HG03159 (cell line): ENCODE measurements at regions not wholly inside any gene's neighbourhood (a gene's known extent, or its start where the extent isn't known, plus 50 kb on each side); places are given as distances from the start of the nearest gene placed in this dataset.

Experiments used
- ATAC-seq: cut with Tn5 transposase; IDR thresholded peaks from one replicate; pipeline ENCODE4 v1.9.1; 2021; ENCODE audit warnings: mild to moderate bottlenecking, moderate library complexity; ENCODE audit not compliant: unreplicated experiment

DNA sequence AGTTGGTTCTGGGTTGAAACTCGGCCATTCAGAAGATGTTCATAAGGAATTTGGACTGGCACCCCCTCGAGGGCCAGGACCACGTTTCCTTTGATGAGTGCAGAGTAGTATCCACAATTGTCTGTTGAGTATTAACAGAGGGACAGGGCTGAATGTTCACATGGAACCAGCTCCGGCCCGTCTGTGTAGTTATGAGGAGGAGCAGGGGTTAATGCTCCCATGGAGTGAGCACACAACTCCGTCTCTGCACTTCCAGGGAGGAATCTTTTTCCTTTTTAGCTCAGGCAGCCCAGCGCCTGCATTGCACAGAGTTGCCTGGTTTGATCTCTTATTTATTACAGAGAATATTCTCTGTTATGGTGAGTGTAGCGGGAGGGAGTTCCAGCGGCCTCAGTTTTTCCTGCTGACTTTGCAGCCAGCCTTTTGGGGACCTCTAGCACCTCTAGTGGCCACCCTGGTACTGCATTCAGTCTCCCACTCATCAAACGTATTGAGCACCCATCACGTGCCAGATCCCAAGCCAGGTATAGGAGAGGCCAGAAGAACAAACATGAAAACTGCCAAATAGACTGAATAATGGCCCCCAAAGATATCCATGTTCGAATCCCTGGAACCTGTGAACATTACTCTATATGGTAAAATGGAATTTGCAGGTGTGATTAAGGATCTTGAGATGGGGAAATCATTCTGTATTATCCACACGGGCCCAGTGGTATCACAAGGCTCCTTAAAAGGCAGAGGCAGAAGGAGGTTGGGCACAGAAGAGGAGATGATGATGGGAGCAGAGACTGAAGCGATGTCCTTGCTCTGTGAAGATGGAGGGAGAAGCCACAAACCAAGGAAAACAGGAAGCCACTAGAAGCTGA is 167.7 kb upstream of the CSF3R start:
- no peak for ATAC-seq

GRCh38 chr1:36645867-36646266 is 163.2 kb upstream of the CSF3R start:
- no peak for ATAC-seq

DNA sequence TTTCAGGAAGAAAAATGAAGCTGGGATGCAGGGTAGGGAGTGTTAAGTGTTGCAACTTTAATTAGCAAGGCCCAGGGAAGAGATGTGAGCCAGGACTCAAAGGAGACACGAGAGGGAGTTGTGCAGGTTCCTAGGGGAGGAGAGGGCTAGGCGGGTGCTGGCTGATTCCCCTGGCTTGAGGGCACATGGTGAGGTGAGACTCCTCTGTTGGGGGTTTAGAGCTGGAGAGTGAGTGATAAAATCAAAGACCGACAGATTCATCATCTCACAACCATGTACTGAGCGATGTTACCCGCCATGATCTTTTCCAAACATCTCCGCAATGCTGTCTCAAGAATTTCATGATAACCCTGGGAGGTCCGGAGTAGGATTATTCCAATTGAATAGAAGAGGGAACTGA is 161.8 kb upstream of the CSF3R start:
- ATAC-seq, result no peak

DNA sequence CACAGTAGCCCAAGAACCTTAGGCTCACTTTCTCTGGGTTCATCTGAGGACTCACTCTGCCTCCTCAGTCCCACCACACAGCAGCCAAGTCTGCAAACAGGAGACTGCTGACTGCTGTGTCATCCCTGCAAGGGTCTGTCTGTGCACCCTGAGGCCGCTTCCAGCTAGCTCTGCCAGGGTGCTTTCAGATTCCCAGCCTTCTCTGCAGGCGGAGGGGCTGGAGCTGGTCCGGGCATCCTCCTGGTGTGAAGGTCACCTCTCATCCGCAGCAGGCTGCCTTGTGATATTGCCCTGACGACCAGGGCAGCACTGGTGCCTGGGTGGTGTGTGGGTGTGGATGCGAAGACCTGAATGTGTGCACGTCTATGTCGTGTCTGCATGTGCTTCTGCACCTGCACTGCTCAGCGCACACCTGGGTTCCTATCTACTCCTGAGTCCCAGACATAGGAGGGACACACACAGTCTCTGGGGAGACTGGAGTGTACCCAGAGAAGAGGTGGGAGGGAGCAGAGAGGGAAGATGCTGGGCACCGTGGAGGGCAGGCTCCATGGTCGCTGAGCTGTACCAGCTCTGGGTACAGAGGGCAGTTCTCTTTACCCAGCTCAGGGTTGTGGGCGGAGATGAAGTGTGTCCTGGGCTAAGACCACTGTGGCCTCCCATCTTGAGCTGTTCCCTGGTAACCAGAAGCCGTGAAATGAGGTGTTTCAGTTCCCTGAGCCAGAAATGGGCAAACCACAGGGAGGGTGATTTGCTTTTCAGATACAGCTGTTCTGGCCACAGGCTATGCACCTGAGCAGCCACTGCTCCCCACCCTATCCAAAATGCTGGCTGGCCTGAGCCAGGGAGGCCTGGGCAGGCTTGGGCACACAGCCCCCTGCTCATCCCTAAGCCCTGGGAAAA is 160.9 kb upstream of the CSF3R start:
- ATAC-seq, result no peak

- no peak for ATAC-seq
Observed at GRCh38 chr1:36642802-36643201, 160.1 kb upstream of the CSF3R start.

DNA sequence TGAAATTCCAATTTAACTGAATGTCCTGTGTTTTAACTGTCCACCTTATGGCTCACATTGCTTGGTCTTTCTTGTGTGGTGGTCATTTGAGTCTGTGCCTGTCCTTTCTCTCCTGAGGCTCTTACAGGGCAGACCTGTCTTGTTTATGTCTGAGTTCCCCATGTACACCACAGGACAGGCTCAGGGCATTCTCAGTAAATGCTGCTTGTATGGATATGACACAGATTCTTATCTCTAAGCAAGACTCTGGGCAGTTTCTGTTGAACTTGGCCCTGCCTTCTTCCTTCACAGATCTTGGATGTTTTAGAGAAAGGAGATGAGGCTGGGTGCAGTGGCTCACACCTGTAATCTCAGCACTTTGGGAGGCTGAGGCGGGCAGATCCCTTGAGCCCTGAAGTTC is 159.1 kb upstream of the CSF3R start:
- no peak for ATAC-seq

- ATAC-seq, result no peak
Observed at GRCh38 chr1:36639461-36639860, 156.7 kb upstream of the CSF3R start.

- ATAC-seq, result no peak
Observed at GRCh38 chr1:36638268-36638667, 155.6 kb upstream of the CSF3R start.

DNA sequence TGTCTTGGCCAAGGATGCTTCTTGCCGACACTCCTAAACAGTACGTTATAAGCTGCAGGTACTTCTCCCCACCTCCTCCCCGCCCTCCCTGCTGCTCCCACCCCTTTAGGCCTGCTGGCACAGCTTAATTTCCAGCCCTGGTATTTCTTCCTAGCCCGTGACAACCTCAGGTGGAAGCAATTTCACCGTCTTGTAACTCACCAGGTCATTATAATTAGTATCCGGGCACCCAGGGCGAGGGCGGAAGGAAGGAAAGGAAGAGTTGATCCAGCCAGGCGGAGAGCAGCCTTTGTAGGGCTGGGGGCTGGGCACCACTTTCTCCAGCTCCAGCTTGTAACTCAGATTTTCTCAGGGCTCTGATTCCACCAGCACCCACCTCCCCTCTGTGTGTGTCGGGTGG is 153.5 kb upstream of the CSF3R start:
- no peak for ATAC-seq

- no peak for ATAC-seq
Observed at GRCh38 chr1:36635284-36635683, 152.6 kb upstream of the CSF3R start.

DNA sequence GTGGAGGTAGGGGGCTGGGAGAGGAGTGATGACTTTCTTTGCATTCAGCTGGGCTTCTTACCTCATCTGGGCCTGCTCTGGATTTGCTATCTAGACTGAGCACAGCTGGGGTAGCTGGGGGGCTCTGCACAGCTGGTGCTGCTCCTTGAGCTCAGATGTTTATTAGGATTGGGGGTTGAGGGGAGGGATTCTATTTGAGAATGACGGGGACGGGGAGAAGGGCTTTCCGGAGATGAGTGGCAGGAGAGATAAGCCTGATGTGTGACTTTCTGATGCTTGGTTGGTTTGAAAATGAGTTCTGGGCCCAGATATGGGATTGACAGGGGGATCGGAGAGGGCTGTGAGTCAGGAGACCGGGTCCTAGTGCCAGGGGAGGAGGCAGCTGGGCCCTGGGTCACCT is 146.1 kb upstream of the CSF3R start:
- no peak for ATAC-seq

DNA sequence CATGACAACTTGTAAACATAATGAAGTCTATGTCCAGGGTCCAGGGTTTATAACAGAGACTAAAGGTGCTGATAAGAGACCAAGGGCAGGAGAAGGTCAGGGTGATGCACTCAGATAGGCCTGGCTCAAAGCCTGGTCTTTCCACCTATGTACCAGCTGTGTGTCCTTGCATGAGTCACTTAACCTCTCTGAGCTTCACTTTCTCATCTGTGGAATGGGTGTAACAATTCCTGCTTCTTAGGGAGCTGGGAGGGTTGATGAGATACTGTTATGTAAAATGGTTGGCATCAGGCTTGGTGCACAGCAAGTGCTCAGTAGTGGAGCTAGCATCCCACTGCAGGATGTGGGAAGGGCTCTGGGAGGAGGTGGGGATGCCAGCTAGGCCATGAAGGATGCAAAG is 143.7 kb upstream of the CSF3R start:
- no peak for ATAC-seq

DNA sequence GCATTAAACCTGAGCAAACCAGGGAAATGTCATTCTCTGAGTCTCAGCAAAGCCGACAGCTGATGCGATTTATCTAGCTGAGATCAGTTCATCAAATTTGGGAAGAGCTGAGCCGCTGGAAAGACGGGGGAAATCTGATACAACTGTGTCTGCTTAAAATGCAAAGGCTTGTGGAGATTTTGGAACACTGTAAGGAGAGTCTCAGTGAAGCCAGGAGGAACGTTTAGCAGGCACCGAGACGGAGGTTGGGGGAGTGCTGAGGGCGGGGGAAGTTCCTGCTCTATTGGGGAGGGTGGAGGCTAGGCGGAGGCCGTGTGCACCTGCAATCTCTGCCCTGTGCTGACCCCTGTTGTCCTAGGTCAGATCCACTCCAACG is 143.2 kb upstream of the CSF3R start:
- no peak for ATAC-seq

- ATAC-seq, result no peak
Observed at GRCh38 chr1:36625253-36625934, 142.7 kb upstream of the CSF3R start.

GRCh38 chr1:36624466-36624865 is 141.8 kb upstream of the CSF3R start:
- no peak for ATAC-seq

GRCh38 chr1:36622741-36623648 is 140.3 kb upstream of the CSF3R start:
- no peak for ATAC-seq

GRCh38 chr1:36621531-36621930 is 138.8 kb upstream of the CSF3R start:
- ATAC-seq, result no peak

GRCh38 chr1:36620142-36620541 is 137.4 kb upstream of the CSF3R start:
- ATAC-seq, result no peak

DNA sequence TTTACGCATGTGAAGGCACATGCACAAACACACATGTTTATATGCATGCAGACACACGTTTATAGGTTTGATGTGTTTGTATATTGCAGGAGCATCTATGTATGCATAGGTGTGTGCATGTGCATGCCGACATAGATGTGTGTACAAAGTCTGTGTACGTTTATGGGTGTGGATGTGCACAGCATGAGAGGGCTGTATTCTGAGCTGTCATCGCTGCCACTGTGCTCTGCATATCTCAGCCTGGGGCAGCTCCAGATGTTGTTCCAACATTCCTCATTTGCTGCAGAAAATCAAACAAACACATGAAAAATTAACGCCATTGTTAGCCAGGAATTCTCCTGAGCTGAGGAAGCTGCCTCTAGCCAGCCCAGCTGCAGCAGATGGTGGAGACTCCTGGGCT is 132.3 kb upstream of the CSF3R start:
- no peak for ATAC-seq

DNA sequence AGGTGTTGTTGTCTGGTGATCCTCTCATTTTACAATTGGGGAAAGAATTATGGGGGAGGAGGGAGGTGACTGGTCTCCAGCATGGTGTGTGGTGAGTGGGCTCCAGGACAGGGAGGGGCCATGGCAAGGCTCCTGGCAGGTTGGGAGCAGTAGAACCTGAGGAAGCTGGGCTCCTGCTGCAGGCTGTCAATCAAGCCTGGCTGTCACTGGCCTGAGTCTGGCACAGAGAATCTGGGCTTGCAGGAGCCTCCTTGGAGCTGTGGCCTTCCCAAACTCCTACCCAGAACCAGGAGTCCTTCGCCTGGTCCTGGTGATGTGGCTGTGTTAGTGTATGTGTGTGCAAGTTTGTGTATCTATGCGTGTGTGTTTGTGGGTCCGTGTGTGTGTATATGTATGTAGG is 131.9 kb upstream of the CSF3R start:
- ATAC-seq, result no peak
